SK-N-SH (cell line): ENCODE measurements at regions not wholly inside any gene's neighbourhood (a gene's known extent, or its start where the extent isn't known, plus 50 kb on each side); places are given as distances from the start of the nearest gene placed in this dataset.

Experiments used
- EZH2phosphoT487 ChIP-seq: fragments of 200-600 bp; sonication (generic); IDR thresholded peaks from 2 replicates; pipeline ENCODE4 v1.6.1; 2017; ENCODE audit warnings: low read depth, mixed run types, mild to moderate bottlenecking, antibody characterized with exemption, moderate library complexity, borderline replicate concordance
- MXI1 ChIP-seq: IDR thresholded peaks from 2 replicates; pipeline ENCODE4 v1.6.1; 2012; ENCODE audit warnings: mild to moderate bottlenecking, low read depth, low read length, improper control_type of control experiment
- RCOR1 ChIP-seq: fragments of 150-350 bp; IDR thresholded peaks from 2 replicates; pipeline ENCODE4 v1.6.1; 2017; ENCODE audit warnings: antibody characterized with exemption, low read length
- RXRA ChIP-seq: IDR thresholded peaks from 2 replicates; pipeline ENCODE4 v1.4.0; 2012; ENCODE audit warnings: low read depth, mild to moderate bottlenecking, borderline replicate concordance
- TAF1 ChIP-seq: IDR thresholded peaks from 2 replicates; pipeline ENCODE4 v1.6.1; 2012; ENCODE audit warnings: low read depth, mild to moderate bottlenecking, low read length, moderate library complexity, borderline replicate concordance
- YY1 ChIP-seq: IDR thresholded peaks from 2 replicates; pipeline ENCODE4 v1.4.0; 2012; ENCODE audit warnings: low read depth, mild to moderate bottlenecking
- TF ChIP-seq, protein P1 (sequence below): fragments of 200-600 bp; sonication (generic); IDR thresholded peaks from 2 replicates; pipeline ENCODE4 v1.6.1; 2017; ENCODE audit warnings: antibody characterized with exemption, mild to moderate bottlenecking, moderate library complexity
- TF ChIP-seq, protein P2 (sequence below): IDR thresholded peaks from 2 replicates; pipeline ENCODE4 v1.4.0; 2012; ENCODE audit warnings: low read depth
- TF ChIP-seq, protein P3 (sequence below): IDR thresholded peaks from 2 replicates; pipeline ENCODE4 v1.6.1; 2012; ENCODE audit warnings: mild to moderate bottlenecking, low read depth, low read length, moderate library complexity

DNA sequence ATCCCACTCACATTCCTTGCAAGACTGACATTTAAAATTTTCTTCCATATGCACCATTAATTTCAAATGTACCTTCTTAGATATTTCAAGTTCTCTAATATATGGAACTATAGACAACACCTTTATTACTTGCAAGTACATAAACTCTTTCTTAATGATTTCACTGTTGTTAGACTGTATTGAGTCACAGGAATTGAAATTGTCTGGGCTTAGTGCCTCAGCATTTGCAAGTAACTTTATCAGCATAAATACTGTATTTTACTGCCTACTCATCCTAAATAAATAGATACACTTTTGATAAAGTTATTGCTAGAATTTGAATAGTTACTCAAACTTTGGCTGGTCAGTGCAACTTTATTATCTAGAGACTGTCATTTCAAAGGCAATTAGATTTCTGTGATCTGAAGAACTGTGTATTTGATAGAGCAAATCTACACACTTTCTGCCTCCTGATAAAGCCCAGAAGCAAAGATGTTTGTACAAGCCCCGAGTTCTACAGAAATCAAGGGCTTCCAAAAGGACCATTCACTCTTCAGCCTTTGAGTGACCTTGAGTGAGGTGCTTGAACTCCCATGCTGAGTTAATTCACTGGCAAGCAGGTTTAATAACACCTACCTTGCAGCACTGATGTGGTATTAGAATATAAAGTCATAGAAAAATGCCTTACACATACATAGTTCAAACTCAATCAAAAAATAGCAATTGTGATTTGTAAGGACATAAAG is 91.6 kb downstream of the COX7C start:
- TF ChIP-seq, protein P1, sequence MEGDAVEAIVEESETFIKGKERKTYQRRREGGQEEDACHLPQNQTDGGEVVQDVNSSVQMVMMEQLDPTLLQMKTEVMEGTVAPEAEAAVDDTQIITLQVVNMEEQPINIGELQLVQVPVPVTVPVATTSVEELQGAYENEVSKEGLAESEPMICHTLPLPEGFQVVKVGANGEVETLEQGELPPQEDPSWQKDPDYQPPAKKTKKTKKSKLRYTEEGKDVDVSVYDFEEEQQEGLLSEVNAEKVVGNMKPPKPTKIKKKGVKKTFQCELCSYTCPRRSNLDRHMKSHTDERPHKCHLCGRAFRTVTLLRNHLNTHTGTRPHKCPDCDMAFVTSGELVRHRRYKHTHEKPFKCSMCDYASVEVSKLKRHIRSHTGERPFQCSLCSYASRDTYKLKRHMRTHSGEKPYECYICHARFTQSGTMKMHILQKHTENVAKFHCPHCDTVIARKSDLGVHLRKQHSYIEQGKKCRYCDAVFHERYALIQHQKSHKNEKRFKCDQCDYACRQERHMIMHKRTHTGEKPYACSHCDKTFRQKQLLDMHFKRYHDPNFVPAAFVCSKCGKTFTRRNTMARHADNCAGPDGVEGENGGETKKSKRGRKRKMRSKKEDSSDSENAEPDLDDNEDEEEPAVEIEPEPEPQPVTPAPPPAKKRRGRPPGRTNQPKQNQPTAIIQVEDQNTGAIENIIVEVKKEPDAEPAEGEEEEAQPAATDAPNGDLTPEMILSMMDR: no peak
- TF ChIP-seq TAF1 (no peak), RXRA (no peak), YY1 (no peak), MXI1 (no peak), RCOR1 (no peak), EZH2phosphoT487 (no peak)
- TF ChIP-seq, protein P2, sequence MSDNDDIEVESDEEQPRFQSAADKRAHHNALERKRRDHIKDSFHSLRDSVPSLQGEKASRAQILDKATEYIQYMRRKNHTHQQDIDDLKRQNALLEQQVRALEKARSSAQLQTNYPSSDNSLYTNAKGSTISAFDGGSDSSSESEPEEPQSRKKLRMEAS: no peak
- TF ChIP-seq, protein P3, sequence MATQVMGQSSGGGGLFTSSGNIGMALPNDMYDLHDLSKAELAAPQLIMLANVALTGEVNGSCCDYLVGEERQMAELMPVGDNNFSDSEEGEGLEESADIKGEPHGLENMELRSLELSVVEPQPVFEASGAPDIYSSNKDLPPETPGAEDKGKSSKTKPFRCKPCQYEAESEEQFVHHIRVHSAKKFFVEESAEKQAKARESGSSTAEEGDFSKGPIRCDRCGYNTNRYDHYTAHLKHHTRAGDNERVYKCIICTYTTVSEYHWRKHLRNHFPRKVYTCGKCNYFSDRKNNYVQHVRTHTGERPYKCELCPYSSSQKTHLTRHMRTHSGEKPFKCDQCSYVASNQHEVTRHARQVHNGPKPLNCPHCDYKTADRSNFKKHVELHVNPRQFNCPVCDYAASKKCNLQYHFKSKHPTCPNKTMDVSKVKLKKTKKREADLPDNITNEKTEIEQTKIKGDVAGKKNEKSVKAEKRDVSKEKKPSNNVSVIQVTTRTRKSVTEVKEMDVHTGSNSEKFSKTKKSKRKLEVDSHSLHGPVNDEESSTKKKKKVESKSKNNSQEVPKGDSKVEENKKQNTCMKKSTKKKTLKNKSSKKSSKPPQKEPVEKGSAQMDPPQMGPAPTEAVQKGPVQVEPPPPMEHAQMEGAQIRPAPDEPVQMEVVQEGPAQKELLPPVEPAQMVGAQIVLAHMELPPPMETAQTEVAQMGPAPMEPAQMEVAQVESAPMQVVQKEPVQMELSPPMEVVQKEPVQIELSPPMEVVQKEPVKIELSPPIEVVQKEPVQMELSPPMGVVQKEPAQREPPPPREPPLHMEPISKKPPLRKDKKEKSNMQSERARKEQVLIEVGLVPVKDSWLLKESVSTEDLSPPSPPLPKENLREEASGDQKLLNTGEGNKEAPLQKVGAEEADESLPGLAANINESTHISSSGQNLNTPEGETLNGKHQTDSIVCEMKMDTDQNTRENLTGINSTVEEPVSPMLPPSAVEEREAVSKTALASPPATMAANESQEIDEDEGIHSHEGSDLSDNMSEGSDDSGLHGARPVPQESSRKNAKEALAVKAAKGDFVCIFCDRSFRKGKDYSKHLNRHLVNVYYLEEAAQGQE: no peak
